ENCODE measurements at regions not wholly inside any gene's neighbourhood (a gene's known extent, or its start where the extent isn't known, plus 50 kb on each side); places are given as distances from the start of the nearest gene placed in this dataset.

GRCh38 chr2:65842104-65842503 lies 409.7 kb upstream of the SPRED2 start:
- no peak for DNase-seq (ENCODE audit: low read depth)

DNA sequence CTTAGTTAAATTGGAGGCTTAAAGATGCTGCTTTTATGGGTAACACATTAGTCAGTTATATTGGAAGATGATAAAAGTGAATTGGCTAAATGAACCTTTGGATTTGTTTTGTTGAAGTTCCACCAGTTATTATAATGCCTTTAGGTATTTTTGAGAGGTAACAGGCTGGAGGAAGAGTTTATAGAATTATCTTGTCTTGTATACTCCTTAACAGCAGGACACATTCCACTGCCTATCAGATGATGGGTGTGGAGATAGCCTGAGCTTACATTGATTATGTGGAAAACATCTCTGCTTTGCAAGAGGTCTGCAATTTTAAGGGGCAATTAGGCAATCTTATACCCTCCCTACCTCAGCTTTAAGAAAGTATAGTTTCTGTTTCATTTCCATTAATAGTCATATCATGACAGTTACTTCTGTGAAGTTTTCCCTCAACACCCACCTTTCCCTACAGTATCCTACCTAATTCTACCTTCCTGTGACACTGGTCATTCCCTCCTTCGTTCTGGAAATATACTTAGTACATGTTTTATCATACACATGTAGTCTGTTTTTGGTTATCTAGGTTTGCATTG lies 403.7 kb upstream of the SPRED2 start:
- DNase-seq (ENCODE audit: low read depth), result no peak

DNA sequence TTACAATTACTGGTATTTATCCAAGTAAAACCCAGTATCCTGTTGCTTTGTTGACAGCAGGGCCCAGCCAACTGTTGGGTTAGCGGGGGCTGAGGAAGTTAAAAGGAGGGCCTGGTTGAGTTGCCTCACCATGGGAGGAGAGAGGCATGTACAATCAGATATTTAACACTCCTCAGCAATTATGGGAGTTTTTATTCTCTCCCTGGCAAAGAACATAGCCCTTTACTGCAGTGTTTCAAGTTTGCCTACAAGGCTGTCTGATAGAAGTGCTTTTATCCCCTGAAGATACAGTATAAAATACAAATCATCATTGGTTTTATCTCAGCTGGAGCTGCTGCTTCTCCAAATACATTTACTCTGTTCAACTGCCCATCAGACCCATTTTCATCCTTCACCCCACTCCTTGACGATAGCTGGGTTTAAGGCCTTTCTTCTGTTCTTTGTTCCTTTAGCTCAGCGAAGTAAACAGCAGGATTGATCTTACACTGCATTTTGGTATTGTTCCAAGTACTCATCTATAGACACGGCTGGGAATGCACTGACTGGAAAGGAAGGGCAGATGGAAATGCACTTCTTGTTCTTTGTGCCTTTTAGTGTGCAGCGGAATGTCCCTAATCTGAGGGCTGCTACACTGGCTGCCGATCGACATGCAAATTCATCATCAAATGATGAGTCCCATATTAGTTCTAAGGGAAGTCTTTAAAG lies 402.5 kb upstream of the SPRED2 start:
- DNase-seq (ENCODE audit: low read depth), result no peak

GRCh38 chr2:65834062-65834461 lies 401.7 kb upstream of the SPRED2 start:
- no peak for DNase-seq (ENCODE audit: low read depth)

- DNase-seq (ENCODE audit: low read depth), result no peak
Observed at GRCh38 chr2:65831509-65831908, 399.1 kb upstream of the SPRED2 start.

DNA sequence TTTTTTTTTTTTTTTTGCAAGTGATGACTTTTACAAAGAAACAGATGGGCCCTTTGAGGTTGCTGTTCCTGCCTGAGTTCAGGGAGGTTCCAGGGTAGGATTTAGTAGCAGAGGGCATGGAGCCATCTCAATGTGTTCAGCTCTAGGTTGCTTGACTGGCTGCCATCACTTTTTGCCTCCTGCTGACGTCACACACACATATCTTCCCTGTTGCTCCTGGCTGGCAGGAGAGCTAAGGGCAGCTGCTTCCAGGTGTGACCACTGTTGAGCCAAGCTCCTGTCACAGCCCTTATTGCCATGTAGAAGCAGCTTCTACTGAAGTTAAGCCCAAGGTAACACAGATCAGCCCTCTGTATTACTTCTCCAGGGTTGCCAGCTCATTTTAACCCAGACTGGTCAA lies 394.2 kb upstream of the SPRED2 start:
- DNase-seq (ENCODE audit: low read depth), result no peak

DNA sequence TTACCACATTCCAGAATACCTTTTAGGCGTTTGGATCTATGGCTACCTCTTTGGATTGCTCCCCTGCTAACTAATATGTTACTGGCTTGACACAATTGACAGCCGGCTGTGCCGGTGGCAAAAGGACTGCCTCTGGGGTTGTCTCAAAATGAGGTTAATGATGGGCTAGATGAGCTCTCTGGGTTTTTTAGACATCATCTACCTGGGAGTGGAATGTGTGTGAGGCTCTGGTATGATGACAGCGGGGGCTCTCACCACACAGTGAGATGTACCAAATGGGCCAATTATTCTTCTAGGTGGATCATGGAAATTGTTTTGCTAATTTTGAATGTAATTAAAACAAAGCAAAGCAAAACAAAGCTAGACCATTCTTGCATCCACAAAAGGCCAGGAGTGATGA lies 391.1 kb upstream of the SPRED2 start:
- DNase-seq (ENCODE audit: low read depth), result no peak

- DNase-seq (ENCODE audit: low read depth), result no peak
Observed at GRCh38 chr2:65820454-65820853, 388.1 kb upstream of the SPRED2 start.

GRCh38 chr2:65819963-65820362 lies 387.6 kb upstream of the SPRED2 start:
- DNase-seq (ENCODE audit: low read depth), result no peak

DNA sequence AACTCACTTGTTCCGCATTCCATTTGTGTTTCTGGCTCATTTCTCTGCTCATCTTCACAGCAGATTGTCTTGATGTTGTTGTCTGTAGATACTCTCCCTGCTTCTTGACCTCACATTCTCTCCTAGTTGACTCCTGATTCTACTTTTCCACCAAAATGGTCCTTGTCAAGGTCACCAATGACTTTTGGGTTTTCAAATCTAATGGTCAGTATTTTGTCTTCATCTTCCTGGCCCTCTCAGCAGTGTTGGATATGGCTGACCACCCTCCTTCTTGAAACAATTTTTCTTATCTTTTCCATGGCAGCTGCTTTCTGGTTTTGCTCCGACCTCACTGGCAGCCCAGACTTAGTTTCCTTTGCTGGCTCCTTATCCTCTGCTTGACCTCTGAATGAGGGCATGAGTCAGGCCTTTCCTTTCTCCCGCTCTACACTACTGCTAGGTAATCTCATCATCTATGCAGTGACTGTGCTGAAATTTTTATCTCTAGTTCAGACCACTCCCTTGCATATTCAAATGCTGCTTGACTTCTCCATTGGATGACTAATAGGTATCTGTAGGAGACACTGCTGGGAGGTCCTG lies 386.6 kb upstream of the SPRED2 start:
- no peak for DNase-seq (ENCODE audit: low read depth)

- no peak for DNase-seq (ENCODE audit: low read depth)
Observed at GRCh38 chr2:65813631-65814173, 381.3 kb upstream of the SPRED2 start.

GRCh38 chr2:65812887-65813286 lies 380.5 kb upstream of the SPRED2 start:
- no peak for DNase-seq (ENCODE audit: low read depth)

- DNase-seq (ENCODE audit: low read depth), result no peak
Observed at GRCh38 chr2:65807942-65808341, 375.5 kb upstream of the SPRED2 start.

DNA sequence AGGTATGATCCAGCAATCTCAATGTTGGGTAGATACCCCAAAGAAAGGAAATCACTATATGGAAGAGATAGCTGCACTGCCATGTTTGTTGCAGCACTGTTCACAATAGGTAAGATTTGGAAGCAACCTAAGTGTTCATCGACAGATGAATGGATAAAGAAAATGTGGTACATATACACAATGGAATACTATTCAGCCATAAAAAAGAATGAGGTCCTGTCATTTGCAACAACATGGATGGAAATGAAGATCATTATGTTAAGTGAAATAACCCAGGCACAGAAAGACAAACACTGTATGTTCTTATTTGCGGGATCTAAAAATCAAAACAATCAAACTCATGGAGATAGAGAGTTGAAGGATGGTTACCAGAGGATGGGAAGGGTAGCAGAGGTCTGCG lies 372.4 kb upstream of the SPRED2 start:
- DNase-seq (ENCODE audit: low read depth), result no peak

DNA sequence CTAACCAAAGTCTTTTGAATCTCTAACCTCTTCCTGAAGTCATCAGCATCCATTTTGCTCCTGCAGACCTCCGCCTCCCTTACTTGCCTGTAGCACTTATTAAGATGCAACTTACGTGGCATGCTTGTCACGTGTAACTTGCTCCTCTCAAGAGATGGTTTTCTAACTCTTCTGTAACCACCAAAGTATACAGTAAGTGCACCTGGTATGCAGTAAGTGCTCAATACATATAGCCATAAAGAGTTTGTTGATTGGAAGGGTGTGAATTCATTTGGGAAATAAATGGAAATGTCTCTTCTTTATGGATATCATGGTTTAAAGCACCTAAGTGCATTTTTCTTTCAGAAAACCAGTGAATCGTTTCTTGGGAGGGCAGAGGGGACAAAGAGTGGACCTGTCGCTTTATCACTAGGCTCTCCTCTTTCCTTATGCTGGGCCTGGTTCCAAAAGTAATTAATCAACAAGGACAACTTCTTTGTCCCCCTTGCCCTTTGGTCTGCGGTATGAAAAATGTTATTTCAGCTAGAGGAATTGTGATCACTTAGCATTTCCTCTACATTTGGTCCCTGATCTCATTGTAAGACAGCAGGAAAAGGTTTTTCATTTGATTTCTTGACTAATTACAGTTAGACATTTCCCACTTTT lies 370.0 kb upstream of the SPRED2 start:
- DNase-seq (ENCODE audit: low read depth), result no peak

DNA sequence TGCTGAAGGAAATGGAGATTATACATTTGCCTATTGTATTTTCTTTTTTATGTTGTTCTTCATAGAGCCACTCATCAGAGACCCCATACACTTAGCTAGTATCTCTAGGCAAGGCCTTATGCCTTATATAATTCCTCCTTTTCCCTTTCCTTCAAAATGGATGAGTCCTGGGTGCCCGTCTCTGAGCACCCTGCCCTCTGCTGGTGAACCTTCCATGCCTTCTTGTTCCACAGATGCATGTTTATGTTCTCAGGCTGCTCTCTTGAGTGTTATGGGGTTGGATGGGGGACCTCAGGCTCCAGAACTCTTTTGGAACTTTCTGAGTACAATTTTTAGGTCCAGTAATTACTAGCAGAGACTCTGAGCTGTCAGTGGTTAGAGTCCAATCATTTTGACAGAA lies 368.6 kb upstream of the SPRED2 start:
- peak; percentile 3 for DNase-seq (ENCODE audit: low read depth)

- no peak for DNase-seq (ENCODE audit: low read depth)
Observed at GRCh38 chr2:65799141-65799854, 366.9 kb upstream of the SPRED2 start.

- DNase-seq (ENCODE audit: low read depth), result no peak
Observed at GRCh38 chr2:65798641-65799040, 366.2 kb upstream of the SPRED2 start.

DNA sequence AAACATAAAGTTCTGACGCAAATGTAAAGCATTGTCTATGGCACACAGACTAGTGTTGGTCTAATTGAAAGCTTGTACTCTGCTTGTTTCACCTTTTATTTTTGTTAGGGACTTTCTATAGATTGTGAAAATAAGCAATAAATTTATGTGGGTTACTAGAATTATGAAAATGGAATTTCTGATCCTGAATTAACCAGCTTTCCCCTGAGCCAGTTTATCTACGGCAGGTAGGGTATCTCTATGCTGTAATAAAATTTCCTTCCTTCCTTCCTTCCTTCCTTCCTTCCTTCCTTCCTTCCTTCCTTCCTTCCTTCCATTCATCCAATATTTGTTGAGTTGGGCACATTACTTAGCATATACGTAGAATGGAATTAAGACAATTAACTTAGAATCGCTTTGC lies 362.6 kb upstream of the SPRED2 start:
- no peak for DNase-seq (ENCODE audit: low read depth)

GRCh38 chr2:65791404-65791975 lies 359.1 kb upstream of the SPRED2 start:
- DNase-seq (ENCODE audit: low read depth), result no peak

GRCh38 chr2:65790676-65790935 lies 358.2 kb upstream of the SPRED2 start:
- DNase-seq (ENCODE audit: low read depth), result no peak

- no peak for DNase-seq (ENCODE audit: low read depth)
Observed at GRCh38 chr2:65789923-65790675, 357.7 kb upstream of the SPRED2 start.

Data from GM04504 (cell line).